Spleen (tissue), 7 donors: ENCODE measurements at regions not wholly inside any gene's neighbourhood (a gene's known extent, or its start where the extent isn't known, plus 50 kb on each side); places are given as distances from the start of the nearest gene placed in this dataset.

Source experiments
- POLR2A ChIP-seq, 3 donors: fragments of 450-650 bp; IDR thresholded peaks; one replicate each; pipeline ENCODE4 v1.5.1; 2017; ENCODE audit warnings: antibody characterized with exemption in 3 of 3, mild to moderate bottlenecking in 1 of 3
- POLR2AphosphoS5 ChIP-seq, 3 donors: sonication (generic); formaldehyde crosslinking; IDR thresholded peaks; one replicate each; pipeline ENCODE4 v1.5.1; 2017; ENCODE audit warnings: antibody characterized with exemption in 3 of 3
- TF ChIP-seq, protein P1 (sequence below), 11 experiments: fragments of 200-600 bp in 7 of 11; fragments of 450-650 bp in 4 of 11; sonication (generic) in 4 of 11; IDR thresholded peaks in 8 of 11; conservative IDR thresholded peaks in 3 of 11; 1 replicate in 7 of 11; 2 replicates in 4 of 11; pipeline versions ENCODE4 v1.4.0 to v1.8.0; 2016 to 2021; ENCODE audit warnings: antibody characterized with exemption in 11 of 11, inconsistent platforms in 4 of 11, mild to moderate bottlenecking in 1 of 11
- donor health status: DM: no; HTN: no; CAD: no; lungs with moderate emphysema.
- donor health status: DM: no; HTN: no; CAD: no.
- donor health status: DM: no; HTN: no; CAD: no.

DNA sequence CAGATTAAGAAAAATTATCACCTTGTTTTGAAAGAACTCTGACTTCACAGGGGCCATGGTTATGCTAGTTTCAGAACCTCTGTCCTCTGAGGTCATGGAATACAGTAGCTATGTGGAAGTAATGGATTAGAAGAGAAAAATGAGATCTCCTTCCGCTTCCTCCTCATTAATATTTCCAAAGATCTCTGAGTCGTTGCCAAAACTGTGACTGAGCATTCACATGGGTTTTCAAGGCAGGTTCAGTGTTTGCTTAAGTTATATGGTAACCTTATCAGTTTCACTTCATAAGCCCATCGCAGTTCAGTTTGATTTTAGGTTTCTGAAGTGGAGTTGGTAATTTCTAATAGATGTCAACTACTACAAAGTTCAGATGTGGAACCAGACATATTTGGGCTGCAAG, 321.2 kb upstream of the SOX9 start:
- TF ChIP-seq POLR2A (IDR thresholded peaks at IDR 0.05), result no peak
- TF ChIP-seq, protein P1, sequence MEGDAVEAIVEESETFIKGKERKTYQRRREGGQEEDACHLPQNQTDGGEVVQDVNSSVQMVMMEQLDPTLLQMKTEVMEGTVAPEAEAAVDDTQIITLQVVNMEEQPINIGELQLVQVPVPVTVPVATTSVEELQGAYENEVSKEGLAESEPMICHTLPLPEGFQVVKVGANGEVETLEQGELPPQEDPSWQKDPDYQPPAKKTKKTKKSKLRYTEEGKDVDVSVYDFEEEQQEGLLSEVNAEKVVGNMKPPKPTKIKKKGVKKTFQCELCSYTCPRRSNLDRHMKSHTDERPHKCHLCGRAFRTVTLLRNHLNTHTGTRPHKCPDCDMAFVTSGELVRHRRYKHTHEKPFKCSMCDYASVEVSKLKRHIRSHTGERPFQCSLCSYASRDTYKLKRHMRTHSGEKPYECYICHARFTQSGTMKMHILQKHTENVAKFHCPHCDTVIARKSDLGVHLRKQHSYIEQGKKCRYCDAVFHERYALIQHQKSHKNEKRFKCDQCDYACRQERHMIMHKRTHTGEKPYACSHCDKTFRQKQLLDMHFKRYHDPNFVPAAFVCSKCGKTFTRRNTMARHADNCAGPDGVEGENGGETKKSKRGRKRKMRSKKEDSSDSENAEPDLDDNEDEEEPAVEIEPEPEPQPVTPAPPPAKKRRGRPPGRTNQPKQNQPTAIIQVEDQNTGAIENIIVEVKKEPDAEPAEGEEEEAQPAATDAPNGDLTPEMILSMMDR (IDR thresholded peaks at IDR 0.05 in 8 of 11, conservative IDR thresholded peaks at IDR 0.05 in 3 of 11), result no peak
- TF ChIP-seq POLR2AphosphoS5 (IDR thresholded peaks at IDR 0.05), result no peak
